ENCODE measurements at regions not wholly inside any gene's neighbourhood (a gene's known extent, or its start where the extent isn't known, plus 50 kb on each side); places are given as distances from the start of the nearest gene placed in this dataset.

- ChIA-PET CTCF (ENCODE audit: low intra/inter-chr PET ratio, low total read pairs) (no interaction called here), POLR2A (no interaction called here)
- TF ChIP-seq JUND (CRISPR knock-in tag; IDR thresholded peaks at IDR 0.05) (no peak), FOXM1 (CRISPR knock-in tag; IDR thresholded peaks at IDR 0.05) (no peak), GRHL1 (CRISPR knock-in tag; conservative IDR thresholded peaks at IDR 0.05) (no peak)
- Histone ChIP-seq H3K79me2 (ENCODE audit: insufficient read depth, low read length) (no peaks in the 10 kb centered on the region), H3K4me1 (ENCODE audit: insufficient read depth, low read length) (no peaks in the 10 kb centered on the region), H2AFZ (ENCODE audit: low read length) (no peak overlapping the region), H3K9me3 (ENCODE audit: low read length) (no peaks in the 10 kb centered on the region), H3K9ac (ENCODE audit: insufficient read depth, low read depth, low read length) (no peak overlapping the region), H4K20me1 (ENCODE audit: insufficient read depth, low read length) (no peaks in the 10 kb centered on the region), H3K27me3 (ENCODE audit: control insufficient read depth in 1 of 2, insufficient read depth in 2 of 2, low read length in 2 of 2) (peaks cover 0 to 2% of the 10 kb centered on the region in 2 experiments; a peak in 1 of 5 replicates), H3K4me2 (ENCODE audit: low read depth, low read length) (no peak overlapping the region), H3K36me3 (replicated peaks in 1 of 2; ENCODE audit: control insufficient read depth in 1 of 2, insufficient read depth in 2 of 2, low read length in 2 of 2) (no peaks in the 10 kb centered on the region), H3K27ac (ENCODE audit: extremely low read length, insufficient read depth, low read length) (no peak overlapping the region), H3K4me3 (replicated peaks in 1 of 3; ENCODE audit: insufficient read depth in 1 of 3, low read depth in 2 of 3, low read length in 3 of 3) (no peak overlapping the region)
- intact Hi-C loops (cut with micrococcal nuclease; ENCODE audit: unreplicated experiment) (no loop called here), in situ Hi-C loops (cut with HindIII; ENCODE audit: extremely low pct_ligation_motif_present, low pct_unique_long_range_greater_than_20kb) (no loop called here)
- no TSS peak for BruUV-seq (replicated peaks)
- no peak for ATAC-seq
- WGBS (ENCODE audit: low lambda C conversion rate) = 2% methylated on average over 6 of the region's 6 CpGs
- DNase-seq (ENCODE audit: low spot score) = no peak
- FAIRE-seq = no peak
Measured at GRCh38 chr12:76186131-76186906, 101.8 kb upstream of the NAP1L1 start.

- Histone ChIP-seq H2AFZ (ENCODE audit: low read length) (no peak overlapping the region), H3K9ac (ENCODE audit: insufficient read depth, low read depth, low read length) (no peak overlapping the region), H3K27me3 (ENCODE audit: control insufficient read depth in 1 of 2, insufficient read depth in 2 of 2, low read length in 2 of 2) (peaks cover 0 to 13% of the 10 kb centered on the region in 2 experiments; a peak in 2 of 5 replicates), H4K20me1 (ENCODE audit: insufficient read depth, low read length) (no peaks in the 10 kb centered on the region), H3K9me3 (ENCODE audit: low read length) (no peaks in the 10 kb centered on the region), H3K4me3 (replicated peaks in 1 of 3; ENCODE audit: insufficient read depth in 1 of 3, low read depth in 2 of 3, low read length in 3 of 3) (no peak overlapping the region), H3K36me3 (replicated peaks in 1 of 2; ENCODE audit: control insufficient read depth in 1 of 2, insufficient read depth in 2 of 2, low read length in 2 of 2) (no peaks in the 10 kb centered on the region), H3K79me2 (ENCODE audit: insufficient read depth, low read length) (no peaks in the 10 kb centered on the region), H3K4me2 (ENCODE audit: low read depth, low read length) (no peak overlapping the region), H3K27ac (ENCODE audit: extremely low read length, insufficient read depth, low read length) (no peak overlapping the region), H3K4me1 (ENCODE audit: insufficient read depth, low read length) (no peaks in the 10 kb centered on the region)
- BruUV-seq (replicated peaks) = no TSS peak
- ChIA-PET CTCF (ENCODE audit: low intra/inter-chr PET ratio, low total read pairs) (no interaction called here), POLR2A (no interaction called here)
- FAIRE-seq (no peak), ATAC-seq (no peak), DNase-seq (ENCODE audit: low spot score) (peak; percentile 10)
- in situ Hi-C loops (cut with HindIII; ENCODE audit: extremely low pct_ligation_motif_present, low pct_unique_long_range_greater_than_20kb) = no loop called here
- TF ChIP-seq FOSL2 (CRISPR knock-in tag; IDR thresholded peaks at IDR 0.05) (0 out of 2 replicates have a peak, but pooled peaks have one; percentile 10), HNRNPL (IDR thresholded peaks at IDR 0.05; ENCODE audit: low read depth, low read length) (no peak)
- intact Hi-C loops (cut with micrococcal nuclease; ENCODE audit: unreplicated experiment) = no loop called here
- WGBS (ENCODE audit: low lambda C conversion rate) = 6% methylated on average over 4 of the region's 4 CpGs
Measured at GRCh38 chr12:76183459-76184186, 99.1 kb upstream of the NAP1L1 start.
